NCI-H146 (cell line): ENCODE measurements at regions not wholly inside any gene's neighbourhood (a gene's known extent, or its start where the extent isn't known, plus 50 kb on each side); places are given as distances from the start of the nearest gene placed in this dataset.

Experiments used
- DNase-seq: peaks from one replicate; lab custom pipeline; 2025; lab: John Stamatoyannopoulos, UW

DNA sequence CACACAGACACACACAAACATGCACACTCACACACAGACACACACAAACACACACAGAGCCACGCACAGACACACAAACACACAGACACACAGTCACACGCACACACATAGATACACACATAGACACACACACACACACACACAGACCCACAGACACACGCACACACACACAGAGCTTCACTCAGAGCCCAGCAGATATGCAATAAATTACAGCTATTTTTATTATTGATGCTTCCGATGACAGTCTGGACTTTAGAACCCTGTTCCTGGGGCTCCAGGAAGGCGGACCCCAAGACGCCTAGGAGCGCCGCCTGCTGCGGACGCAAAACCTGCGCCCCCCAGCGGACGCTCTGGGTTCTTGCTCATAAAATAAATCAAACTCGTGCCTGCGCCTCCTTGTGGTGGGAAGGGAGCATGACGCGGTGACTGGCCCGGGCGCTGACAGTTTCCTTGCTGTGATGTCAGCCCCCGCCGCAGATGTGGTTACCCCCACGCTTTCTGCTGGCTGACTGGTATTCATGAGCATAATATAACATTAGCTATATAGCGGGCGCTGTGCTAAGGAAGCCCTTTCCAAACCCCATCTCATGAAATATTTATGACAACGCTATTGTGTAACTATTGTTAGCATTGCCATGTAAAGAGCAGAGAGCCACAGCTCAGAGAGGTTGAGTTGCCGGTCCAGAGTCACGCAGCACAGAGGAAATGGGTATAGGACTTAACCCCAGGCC lies 64.4 kb upstream of the TM9SF2 start:
- peak; percentile 82 for DNase-seq

DNA sequence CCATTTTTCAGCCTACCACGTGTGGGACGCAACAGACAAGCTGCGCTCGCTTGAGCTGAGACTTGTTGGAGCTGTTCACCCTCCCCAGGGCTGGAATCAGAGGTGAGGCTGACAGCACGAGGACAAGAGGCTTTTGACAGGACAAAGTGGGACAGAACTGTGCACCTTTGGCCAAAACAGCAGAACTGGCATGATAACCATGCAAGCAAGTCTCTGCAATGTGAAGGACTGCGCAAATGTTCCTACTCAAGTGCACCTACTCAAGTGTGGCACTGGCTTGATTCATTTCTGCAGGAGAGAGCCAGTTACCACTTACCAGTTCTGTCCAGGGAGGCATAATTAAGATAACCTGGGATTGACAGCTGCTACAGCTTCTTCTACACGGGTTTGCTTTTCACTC lies 62.2 kb upstream of the TM9SF2 start:
- DNase-seq, result peak; percentile 57

DNA sequence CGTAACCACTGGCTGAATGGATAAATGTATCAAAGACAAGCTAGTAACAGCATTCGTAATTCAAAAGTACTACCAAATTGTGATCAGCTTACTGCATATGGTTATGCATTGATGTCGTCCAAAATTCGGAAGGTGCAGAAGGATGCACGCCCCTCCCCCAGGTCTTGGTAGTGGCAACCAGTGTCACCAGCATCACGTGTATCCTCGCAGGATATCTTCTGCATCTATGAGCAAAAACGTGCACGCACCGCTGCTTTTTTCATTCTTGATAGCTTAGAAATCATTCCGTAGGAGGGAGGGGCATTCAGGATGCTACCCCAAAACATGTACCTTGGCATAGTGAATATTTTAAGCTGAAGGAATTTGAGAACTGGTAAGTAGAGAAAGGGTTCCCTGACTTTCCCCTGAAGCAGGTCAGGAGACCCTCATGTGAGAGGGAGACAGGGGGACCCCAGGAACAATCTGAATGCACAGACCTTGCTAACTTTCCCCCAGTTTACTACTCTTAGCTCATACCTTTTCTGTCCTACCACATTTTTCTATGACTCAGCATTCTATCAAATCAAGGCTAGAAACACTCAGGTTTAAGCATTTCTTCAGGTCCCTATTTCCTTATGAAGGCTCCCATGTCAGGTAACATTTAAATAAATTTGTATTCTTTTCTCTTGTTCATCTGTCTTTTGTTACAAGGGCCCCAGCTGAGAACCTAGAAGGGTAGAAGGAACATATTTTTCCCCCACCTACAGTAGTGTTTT lies 61.2 kb upstream of the TM9SF2 start:
- no peak for DNase-seq

DNA sequence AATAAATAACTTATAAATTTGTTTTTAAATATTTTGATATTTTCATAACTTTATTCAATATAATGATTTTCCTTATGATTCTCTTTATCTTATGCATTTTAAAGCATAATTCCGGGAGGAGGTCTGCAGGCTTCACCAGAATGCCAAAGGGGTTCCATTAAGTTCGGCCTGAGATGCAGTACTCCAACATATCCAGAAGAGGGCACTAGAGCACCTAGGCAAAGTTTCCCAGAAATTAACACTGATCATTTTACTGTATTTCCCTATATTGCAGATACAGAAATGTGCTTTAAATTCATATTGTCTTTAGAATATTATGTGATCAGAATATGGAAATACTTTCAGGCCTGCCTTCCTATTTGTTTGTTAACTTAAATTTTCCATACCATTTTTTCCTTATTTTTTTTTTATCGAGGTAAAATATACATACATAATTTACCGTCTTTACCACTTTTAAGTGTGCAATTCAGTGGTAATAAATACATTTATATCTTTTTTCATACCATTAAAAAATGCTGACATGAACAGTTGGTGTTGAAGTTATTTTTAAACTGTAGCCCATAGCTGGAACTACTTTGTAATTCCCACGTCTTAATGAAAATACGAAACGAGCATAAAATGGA lies 58.9 kb upstream of the TM9SF2 start:
- DNase-seq, result peak; percentile 37

DNA sequence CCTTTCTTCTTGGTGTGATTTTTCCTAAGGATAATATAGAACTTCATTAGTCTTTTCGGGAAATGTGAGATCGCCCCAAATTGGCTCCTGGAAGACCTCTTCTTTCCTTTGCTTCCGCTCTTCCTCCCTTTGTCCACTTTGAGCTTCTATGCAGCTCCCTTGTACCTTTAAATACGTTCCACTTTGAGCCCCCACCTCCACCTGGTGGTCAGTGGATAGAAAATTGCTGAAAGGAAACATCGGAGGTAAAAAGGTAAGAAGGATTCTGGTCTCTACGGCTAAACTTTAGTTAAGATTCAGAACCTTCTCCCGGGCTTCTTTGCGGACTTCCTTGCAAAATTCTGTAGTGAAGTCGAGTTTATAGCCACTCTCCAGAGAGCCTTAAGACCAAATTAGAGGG lies 55.0 kb upstream of the TM9SF2 start:
- peak; percentile 32 for DNase-seq

DNA sequence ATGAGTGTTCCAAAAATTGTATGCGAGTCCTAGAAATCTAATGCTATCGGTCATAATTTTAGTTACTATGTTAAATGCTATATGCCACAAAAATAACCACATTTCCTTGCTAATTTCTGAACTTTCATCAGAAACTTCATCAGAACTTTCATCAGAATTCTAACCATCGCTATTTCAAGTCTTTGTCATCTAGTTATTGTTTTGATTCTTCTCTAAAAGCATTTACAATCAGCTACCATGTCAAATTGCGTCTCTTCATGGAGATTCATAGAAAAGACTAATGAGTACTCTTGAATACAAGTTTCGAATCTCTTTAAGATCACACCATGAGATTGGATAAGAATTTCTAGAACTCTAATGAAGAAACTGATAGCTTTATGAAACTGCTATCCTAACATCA lies 52.7 kb upstream of the TM9SF2 start:
- no peak for DNase-seq

DNA sequence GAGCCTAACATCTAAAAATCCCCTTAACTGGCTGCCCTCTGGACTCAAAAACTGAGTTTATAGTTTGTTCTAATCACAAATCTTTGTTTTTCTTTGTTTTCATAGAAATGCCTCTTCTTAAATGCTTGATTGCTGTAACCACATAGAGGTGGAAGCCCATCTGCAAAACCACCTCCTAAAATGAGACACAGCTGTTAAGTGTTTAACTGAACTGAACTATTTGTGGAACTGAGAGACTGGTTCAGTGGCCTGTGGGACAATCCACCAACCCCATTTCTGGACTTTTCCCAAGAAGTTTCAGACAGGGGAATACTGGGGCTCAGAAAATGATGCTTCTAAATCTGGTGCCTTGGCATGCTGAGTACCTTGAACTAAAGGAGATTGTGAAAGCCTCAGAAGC lies 50.9 kb upstream of the TM9SF2 start:
- no peak for DNase-seq
